ENCODE measurements at regions not wholly inside any gene's neighbourhood (a gene's known extent, or its start where the extent isn't known, plus 50 kb on each side); places are given as distances from the start of the nearest gene placed in this dataset.

- TF ChIP-seq, protein P1, sequence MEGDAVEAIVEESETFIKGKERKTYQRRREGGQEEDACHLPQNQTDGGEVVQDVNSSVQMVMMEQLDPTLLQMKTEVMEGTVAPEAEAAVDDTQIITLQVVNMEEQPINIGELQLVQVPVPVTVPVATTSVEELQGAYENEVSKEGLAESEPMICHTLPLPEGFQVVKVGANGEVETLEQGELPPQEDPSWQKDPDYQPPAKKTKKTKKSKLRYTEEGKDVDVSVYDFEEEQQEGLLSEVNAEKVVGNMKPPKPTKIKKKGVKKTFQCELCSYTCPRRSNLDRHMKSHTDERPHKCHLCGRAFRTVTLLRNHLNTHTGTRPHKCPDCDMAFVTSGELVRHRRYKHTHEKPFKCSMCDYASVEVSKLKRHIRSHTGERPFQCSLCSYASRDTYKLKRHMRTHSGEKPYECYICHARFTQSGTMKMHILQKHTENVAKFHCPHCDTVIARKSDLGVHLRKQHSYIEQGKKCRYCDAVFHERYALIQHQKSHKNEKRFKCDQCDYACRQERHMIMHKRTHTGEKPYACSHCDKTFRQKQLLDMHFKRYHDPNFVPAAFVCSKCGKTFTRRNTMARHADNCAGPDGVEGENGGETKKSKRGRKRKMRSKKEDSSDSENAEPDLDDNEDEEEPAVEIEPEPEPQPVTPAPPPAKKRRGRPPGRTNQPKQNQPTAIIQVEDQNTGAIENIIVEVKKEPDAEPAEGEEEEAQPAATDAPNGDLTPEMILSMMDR (IDR thresholded peaks at IDR 0.05; ENCODE audit: insufficient read depth, low read length, poor library complexity, severe bottlenecking), result no peak
- no peak for TF ChIP-seq EZH2phosphoT487 (conservative IDR thresholded peaks at IDR 0.05; ENCODE audit: low read length)
Measured at GRCh38 chr13:89363144-89363543, 1692.0 kb downstream of the SLITRK5 start.
